H1 (cell line): ENCODE measurements at regions not wholly inside any gene's neighbourhood (a gene's known extent, or its start where the extent isn't known, plus 50 kb on each side); places are given as distances from the start of the nearest gene placed in this dataset.
A peak's percentile ranks its signal among the peaks of the same experiment; 100 is the strongest.

Experiments used
- CTCF ChIA-PET: fragments of 300-600 bp; sonication (Branson Sonifier 250); formaldehyde crosslinking; loops from one replicate; lab custom pipeline; 2021; ENCODE audit not compliant: partially characterized antibody; lab: Charles Lee
- POLR2A ChIA-PET: fragments of 300-600 bp; sonication (Branson Sonifier 250); formaldehyde crosslinking; loops from one replicate; lab custom pipeline; 2021; ENCODE audit warnings: inconsistent platforms; ENCODE audit not compliant: partially characterized antibody; lab: Charles Lee
- DNase-seq, 2 experiments: peaks; one replicate each; pipeline versions ENCODE4 v3.0.0 to v3.0.0-alpha.2; 2010 to 2022; ENCODE audit warnings: low spot score in 2 of 2, low read depth in 1 of 2, mixed read lengths in 1 of 2
- FAIRE-seq: peaks from 2 replicates; lab custom pipeline; 2011; peaks lifted over from hg19 to GRCh38; lab: Jason Lieb, UNC
- H2AFZ ChIP-seq: 2 replicates; pipeline ENCODE4 v1.8.1; 2012; ENCODE audit warnings: low read length, inconsistent platforms
- H2AK5ac ChIP-seq: 2 replicates; pipeline ENCODE4 v1.6.1; 2013; ENCODE audit warnings: low read depth, low read length
- H2BK120ac ChIP-seq: replicated peaks from 2 replicates; pipeline ENCODE3; 2013; ENCODE audit warnings: low read depth, low read length, inconsistent platforms
- H2BK12ac ChIP-seq: 2 replicates; pipeline ENCODE4 v1.6.1; 2013; ENCODE audit warnings: low read depth, low read length
- H2BK15ac ChIP-seq: 2 replicates; pipeline ENCODE4 v1.6.1; 2013; ENCODE audit warnings: low read length
- H2BK20ac ChIP-seq: 2 replicates; pipeline ENCODE4 v1.6.1; 2013; ENCODE audit warnings: low read length
- H2BK5ac ChIP-seq: 2 replicates; pipeline ENCODE4 v1.6.1; 2013; ENCODE audit warnings: low read depth, low read length
- H3K14ac ChIP-seq: 2 replicates; pipeline ENCODE4 v1.6.1; 2013; ENCODE audit warnings: inconsistent platforms; ENCODE audit not compliant: insufficient read length
- H3K18ac ChIP-seq: 2 replicates; pipeline ENCODE4 v1.6.1; 2013; ENCODE audit warnings: low read length; ENCODE audit errors: extremely low read depth
- H3K23ac ChIP-seq: 2 replicates; pipeline ENCODE4 v1.6.1; 2013; ENCODE audit warnings: inconsistent platforms; ENCODE audit not compliant: insufficient read length
- H3K23me2 ChIP-seq: 2 replicates; pipeline ENCODE4 v1.6.1; 2013; ENCODE audit warnings: low read depth, low read length
- H3K27ac ChIP-seq: 2 replicates; pipeline ENCODE4 v1.6.1; 2011; ENCODE audit warnings: low read depth, low read length, inconsistent platforms
- H3K27me3 ChIP-seq, 4 experiments: replicated peaks in 1 of 4; 1 replicate in 1 of 4; 2 replicates in 3 of 4; pipeline versions ENCODE4 v1.6.1 to v1.8.1; 2011 to 2013; ENCODE audit warnings: low read length in 3 of 4, mild to moderate bottlenecking in 3 of 4, inconsistent platforms in 2 of 4, mixed read lengths in 2 of 4, moderate library complexity in 1 of 4; ENCODE audit not compliant: control insufficient read depth in 3 of 4, insufficient read depth in 3 of 4; ENCODE audit errors: extremely low read depth in 1 of 4
- H3K36me3 ChIP-seq, 4 experiments: 2 replicates each; pipeline versions ENCODE4 v1.6.1 to v1.8.1; 2011 to 2013; ENCODE audit warnings: mild to moderate bottlenecking in 4 of 4, low read length in 3 of 4, moderate library complexity in 2 of 4, control low read depth in 1 of 4, inconsistent platforms in 1 of 4; ENCODE audit not compliant: insufficient read depth in 4 of 4, control insufficient read depth in 2 of 4
- H3K4ac ChIP-seq: replicated peaks from 2 replicates; pipeline ENCODE3; 2013; ENCODE audit warnings: low read length, low read depth, mixed read lengths, inconsistent platforms; ENCODE audit not compliant: insufficient read length
- H3K4me1 ChIP-seq, 4 experiments: replicated peaks in 1 of 4; 1 replicate in 1 of 4; 2 replicates in 3 of 4; pipeline versions ENCODE4 v1.6.1 to v1.8.1; 2011 to 2013; ENCODE audit warnings: low read length in 3 of 4, inconsistent platforms in 2 of 4, mixed read lengths in 1 of 4; ENCODE audit not compliant: insufficient read depth in 4 of 4, control insufficient read depth in 3 of 4
- H3K4me2 ChIP-seq, 2 experiments: 2 replicates each; pipeline versions ENCODE4 v1.6.1 to v1.8.1; 2011 to 2013; ENCODE audit warnings: low read depth in 2 of 2, low read length in 2 of 2, control low read depth in 1 of 2, inconsistent platforms in 1 of 2, mild to moderate bottlenecking in 1 of 2; ENCODE audit not compliant: insufficient read depth in 1 of 2
- H3K4me3 ChIP-seq, 4 experiments: fragments of 200-600, 300-600 bp in 1 of 4; sonication (generic), shearing (Covaris generic), sonication (Bioruptor Twin) in 1 of 4; 2 replicates each; pipeline versions ENCODE4 v1.5.1 to v1.8.1; 2011 to 2016; ENCODE audit warnings: low read length in 4 of 4, low read depth in 3 of 4, control low read depth in 2 of 4, inconsistent platforms in 2 of 4, mild to moderate bottlenecking in 2 of 4, mixed read lengths in 1 of 4, moderate library complexity in 1 of 4; ENCODE audit not compliant: insufficient read depth in 2 of 4; ENCODE audit errors: extremely low read depth in 1 of 4
- H3K56ac ChIP-seq: replicated peaks from 2 replicates; pipeline ENCODE3; 2013; ENCODE audit warnings: low read depth, mild to moderate bottlenecking, mixed read lengths, low read length, inconsistent platforms; ENCODE audit not compliant: insufficient read length
- H3K79me1 ChIP-seq: 2 replicates; pipeline ENCODE4 v1.6.1; 2013; ENCODE audit warnings: low read depth, low read length, control low read depth
- H3K79me2 ChIP-seq, 2 experiments: 2 replicates each; pipeline versions ENCODE4 v1.6.1 to v1.8.1; 2012 to 2013; ENCODE audit warnings: low read length in 2 of 2, mild to moderate bottlenecking in 2 of 2, inconsistent platforms in 1 of 2; ENCODE audit not compliant: insufficient read depth in 2 of 2, control insufficient read depth in 1 of 2
- H3K9ac ChIP-seq, 4 experiments: replicated peaks in 1 of 4; 1 replicate in 1 of 4; 2 replicates in 3 of 4; pipeline versions ENCODE4 v1.6.1 to v1.8.1; 2011 to 2013; ENCODE audit warnings: low read depth in 3 of 4, low read length in 3 of 4, control low read depth in 2 of 4, mild to moderate bottlenecking in 2 of 4, moderate library complexity in 2 of 4, inconsistent platforms in 1 of 4; ENCODE audit errors: extremely low read depth in 1 of 4
- H3K9me3 ChIP-seq, 2 experiments: 2 replicates each; pipeline versions ENCODE4 v1.6.1 to v1.8.1; 2012 to 2013; ENCODE audit warnings: mild to moderate bottlenecking in 2 of 2, moderate library complexity in 2 of 2, control low read depth in 1 of 2, inconsistent platforms in 1 of 2, low read depth in 1 of 2, low read length in 1 of 2, mixed read lengths in 1 of 2; ENCODE audit not compliant: insufficient read depth in 2 of 2
- H4K20me1 ChIP-seq, 2 experiments: replicated peaks in 1 of 2; 2 replicates each; pipeline versions ENCODE3 to v1.8.1; 2011 to 2013; ENCODE audit warnings: inconsistent platforms in 2 of 2, low read length in 2 of 2, mild to moderate bottlenecking in 1 of 2; ENCODE audit not compliant: insufficient read depth in 2 of 2, control insufficient read depth in 1 of 2
- H4K5ac ChIP-seq: 2 replicates; pipeline ENCODE4 v1.6.1; 2013; ENCODE audit warnings: low read length, low read depth, mixed read lengths, inconsistent platforms; ENCODE audit not compliant: insufficient read length
- H4K8ac ChIP-seq: 2 replicates; pipeline ENCODE4 v1.8.0; 2013; ENCODE audit warnings: mild to moderate bottlenecking, moderate library complexity, low read length, inconsistent platforms; ENCODE audit not compliant: insufficient read depth; ENCODE audit errors: extremely low read depth
- H4K91ac ChIP-seq: replicated peaks from 2 replicates; pipeline ENCODE3; 2013; ENCODE audit warnings: low read length, mixed read lengths, inconsistent platforms; ENCODE audit not compliant: insufficient read length
- RBBP5 ChIP-seq: IDR thresholded peaks from 2 replicates; pipeline ENCODE4 v1.7.1; 2012; ENCODE audit warnings: low read depth, mild to moderate bottlenecking, inconsistent platforms, low read length, moderate library complexity, borderline replicate concordance
- YY1 ChIP-seq: IDR thresholded peaks from 2 replicates; pipeline ENCODE4 v1.6.1; 2011; ENCODE audit warnings: low read depth, mild to moderate bottlenecking, low read length
- WGBS, 2 experiments: shearing (Covaris generic) in 1 of 2; methylation state at CpG; one replicate each; pipeline versions ENCODE4 v1.1.6 to v1.1.7; 2013 to 2015; ENCODE audit warnings: low lambda C conversion rate in 2 of 2, mixed read lengths in 2 of 2, inconsistent platforms in 1 of 2, low coverage in 1 of 2, missing lambda C conversion rate in 1 of 2; ENCODE audit not compliant: insufficient replicate concordance in 2 of 2, insufficient coverage in 1 of 2, insufficient read length in 1 of 2; ENCODE audit errors: extremely low coverage in 1 of 2, missing lambda C conversion rate in 1 of 2; 5-methylcytosine and 5-hydroxymethylcytosine counted together

- Histone ChIP-seq H3K4me2 (no peak overlapping the region), H3K27me3 (peaks cover 0 to 1% (median 0%) of the 10 kb centered on the region in 4 experiments; a peak in 1 of 7 replicates), H3K18ac (no peak overlapping the region), H2BK12ac (no peak overlapping the region), H3K23ac (no peak overlapping the region)
- TF ChIP-seq RBBP5 (no peak), YY1 (no peak)
- TF ChIP-seq, all 59 proteins: peak for 0
- Histone ChIP-seq H2BK20ac (no peak overlapping the region), H2BK15ac (no peak overlapping the region), H3K23me2 (no peaks in the 10 kb centered on the region), H3K9me3 (peaks cover 0 to 4% of the 10 kb centered on the region in 2 experiments; a peak in 1 of 4 replicates), H3K36me3 (no peaks in the 10 kb centered on the region), H3K27ac (no peak overlapping the region), H3K9ac (no peak overlapping the region), H2BK120ac (no peak overlapping the region), H2BK5ac (no peak overlapping the region), H3K79me2 (no peaks in the 10 kb centered on the region), H3K14ac (peak overlapping the region; percentile 12), H3K4me3 (no peak overlapping the region), H3K79me1 (no peaks in the 10 kb centered on the region), H4K91ac (no peak overlapping the region), H3K4me1 (no peaks in the 10 kb centered on the region), H2AFZ (no peak overlapping the region; the same call in 1 of the 2 replicates), H4K20me1 (no peaks in the 10 kb centered on the region), H3K4ac (no peak overlapping the region), H2AK5ac (no peak overlapping the region), H4K8ac (no peak overlapping the region), H3K56ac (no peak overlapping the region), H4K5ac (no peak overlapping the region)
- WGBS, 2 experiments = 93% methylated on average over 6 of the region's 6 CpGs; no CpG with 5 or more reads in 1 of the 2 experiments
- DNase-seq = no peak
- CTCF ChIA-PET = interaction anchor here (0.6 kb wide), 1 partner anchor 901 kb away, joined by 3 read pairs; no protein-coding TSS in a partner anchor
- FAIRE-seq = no peak
- POLR2A ChIA-PET = interaction anchor here (1.0 kb wide), 1 partner anchor 68 kb away, joined by 3 read pairs; no protein-coding TSS in a partner anchor
Observed at GRCh38 chr14:97604731-97605130, 807.5 kb downstream of the VRK1 start.
